ENCODE measurements at regions not wholly inside any gene's neighbourhood (a gene's known extent, or its start where the extent isn't known, plus 50 kb on each side); places are given as distances from the start of the nearest gene placed in this dataset.

- Histone ChIP-seq H3K4me3 (ENCODE audit: low read length) (no peak overlapping the region), H3K36me3 (ENCODE audit: control insufficient read depth, insufficient read depth, low read length) (no peaks in the 10 kb centered on the region), H3K4me1 (ENCODE audit: control insufficient read depth, insufficient read depth, low read length) (no peaks in the 10 kb centered on the region), H3K27ac (ENCODE audit: low read length) (no peak overlapping the region), H3K9me3 (ENCODE audit: control insufficient read depth, insufficient read depth, low read length) (peaks cover 6% of the 10 kb centered on the region), H3K27me3 (ENCODE audit: control insufficient read depth, insufficient read depth, low read length) (no peaks in the 10 kb centered on the region)
- DNase-seq (ENCODE audit: low read depth, low spot score) = no peak
- WGBS (ENCODE audit: insufficient coverage, insufficient read length) = no CpG with 5 or more reads among the region's 2 CpGs
These were observed 1159.0 kb downstream of the TYW1 start for GRCh38 chr7:68155676-68156075.

DNA sequence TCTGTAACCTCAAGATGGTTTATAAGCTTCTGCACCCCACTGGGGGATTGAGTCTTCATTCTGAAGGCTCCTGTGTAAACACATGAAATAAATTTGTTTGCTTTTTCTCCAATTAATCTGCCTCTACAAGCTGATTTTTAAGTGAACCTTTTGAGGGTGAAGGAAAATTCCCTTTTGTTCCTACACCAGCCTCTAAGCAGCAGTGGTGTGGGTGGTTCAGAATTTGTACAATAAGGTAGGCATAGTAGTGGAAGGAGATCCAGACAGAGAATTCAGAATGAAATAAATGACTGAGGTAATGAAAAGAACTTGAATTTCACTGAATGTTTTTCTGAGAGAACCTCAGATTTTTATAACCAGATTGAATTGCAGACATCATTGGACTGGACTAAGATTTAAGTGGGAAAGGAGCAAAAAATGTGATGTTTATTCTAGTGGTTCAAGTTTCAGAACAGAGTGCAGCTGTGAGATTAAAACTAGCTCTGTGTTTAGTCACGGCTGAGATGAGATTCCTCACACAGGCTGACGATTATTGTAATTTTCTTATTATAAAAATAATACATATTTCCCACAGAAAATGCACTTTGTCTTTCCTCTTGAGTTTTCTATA, 1162.2 kb downstream of the TYW1 start:
- Histone ChIP-seq H3K27ac (ENCODE audit: low read length) (no peak overlapping the region), H3K27me3 (ENCODE audit: control insufficient read depth, insufficient read depth, low read length) (no peaks in the 10 kb centered on the region), H3K4me3 (ENCODE audit: low read length) (no peak overlapping the region), H3K9me3 (ENCODE audit: control insufficient read depth, insufficient read depth, low read length) (peaks cover 5% of the 10 kb centered on the region), H3K36me3 (ENCODE audit: control insufficient read depth, insufficient read depth, low read length) (no peaks in the 10 kb centered on the region), H3K4me1 (ENCODE audit: control insufficient read depth, insufficient read depth, low read length) (no peaks in the 10 kb centered on the region)
- no peak for DNase-seq (ENCODE audit: low read depth, low spot score)
- no CpG with 5 or more reads among the region's 2 CpGs for WGBS (ENCODE audit: insufficient coverage, insufficient read length)

DNA sequence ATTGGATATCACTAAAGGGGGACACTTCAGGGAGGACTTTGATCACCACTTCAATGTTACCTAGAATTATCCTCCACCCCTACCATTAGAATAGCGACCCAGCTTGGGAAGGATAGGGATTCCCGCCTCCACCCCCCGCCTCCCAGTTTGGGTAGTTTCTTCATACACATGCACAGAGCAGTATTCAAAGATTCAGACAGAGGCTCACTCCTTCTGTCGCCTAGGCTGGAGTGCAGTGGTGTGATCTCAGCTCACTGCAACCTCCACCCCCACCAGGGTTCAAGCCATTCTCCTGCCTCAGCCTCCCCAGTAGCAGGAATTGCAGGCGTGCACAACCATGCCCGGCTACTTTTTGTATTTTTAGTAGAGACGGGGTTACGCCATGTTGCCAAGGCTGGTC, 1166.1 kb downstream of the TYW1 start:
- Histone ChIP-seq H3K4me3 (ENCODE audit: low read length) (no peak overlapping the region), H3K9me3 (ENCODE audit: control insufficient read depth, insufficient read depth, low read length) (peaks cover 3% of the 10 kb centered on the region), H3K36me3 (ENCODE audit: control insufficient read depth, insufficient read depth, low read length) (no peaks in the 10 kb centered on the region), H3K27me3 (ENCODE audit: control insufficient read depth, insufficient read depth, low read length) (no peaks in the 10 kb centered on the region), H3K27ac (ENCODE audit: low read length) (no peak overlapping the region), H3K4me1 (ENCODE audit: control insufficient read depth, insufficient read depth, low read length) (no peaks in the 10 kb centered on the region)
- no CpG with 5 or more reads among the region's 8 CpGs for WGBS (ENCODE audit: insufficient coverage, insufficient read length)
- DNase-seq (ENCODE audit: low read depth, low spot score) = no peak

DNA sequence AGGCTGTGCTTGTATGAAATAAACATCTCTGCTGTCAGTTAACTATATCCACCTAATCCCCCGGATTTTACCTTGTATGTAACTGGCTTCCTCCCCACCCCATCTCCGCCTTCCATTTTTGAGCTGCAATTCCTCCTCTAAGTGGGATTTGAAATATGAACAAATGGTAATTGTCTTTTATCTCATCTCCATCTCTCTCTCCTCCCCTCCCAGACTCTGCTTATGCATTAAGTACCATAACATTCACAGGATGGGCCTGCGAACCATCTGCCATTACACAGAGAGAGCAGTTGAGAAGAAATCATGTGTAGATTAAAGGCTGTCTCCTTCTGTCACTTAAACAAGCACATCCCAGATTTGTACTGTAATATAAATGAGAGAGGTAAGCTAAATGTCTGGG, 1169.9 kb downstream of the TYW1 start:
- Histone ChIP-seq H3K4me3 (ENCODE audit: low read length) (no peak overlapping the region), H3K36me3 (ENCODE audit: control insufficient read depth, insufficient read depth, low read length) (no peaks in the 10 kb centered on the region), H3K4me1 (ENCODE audit: control insufficient read depth, insufficient read depth, low read length) (no peaks in the 10 kb centered on the region), H3K9me3 (ENCODE audit: control insufficient read depth, insufficient read depth, low read length) (peaks cover 7% of the 10 kb centered on the region), H3K27me3 (ENCODE audit: control insufficient read depth, insufficient read depth, low read length) (no peaks in the 10 kb centered on the region), H3K27ac (ENCODE audit: low read length) (no peak overlapping the region)
- no CpG with 5 or more reads among the region's 3 CpGs for WGBS (ENCODE audit: insufficient coverage, insufficient read length)
- DNase-seq (ENCODE audit: low read depth, low spot score) = no peak

GRCh38 chr7:68173513-68173912, 1176.9 kb downstream of the TYW1 start:
- DNase-seq (ENCODE audit: low read depth, low spot score) = no peak
- H3K27me3 ChIP-seq (ENCODE audit: control insufficient read depth, insufficient read depth, low read length) = no peaks in the 10 kb centered on the region

GRCh38 chr7:68176974-68177373, 1180.3 kb downstream of the TYW1 start:
- no peaks in the 10 kb centered on the region for H3K36me3 ChIP-seq (ENCODE audit: control insufficient read depth, insufficient read depth, low read length)
- no CpG with 5 or more reads among the region's 9 CpGs for WGBS (ENCODE audit: insufficient coverage, insufficient read length)
- no peaks in the 10 kb centered on the region for H3K27me3 ChIP-seq (ENCODE audit: control insufficient read depth, insufficient read depth, low read length)
- H3K4me3 ChIP-seq (ENCODE audit: low read length) = no peak overlapping the region
- H3K4me1 ChIP-seq (ENCODE audit: control insufficient read depth, insufficient read depth, low read length) = no peaks in the 10 kb centered on the region
- peak; percentile 0 for DNase-seq (ENCODE audit: low read depth, low spot score)
- H3K27ac ChIP-seq (ENCODE audit: low read length) = no peak overlapping the region
- peaks cover 7% of the 10 kb centered on the region for H3K9me3 ChIP-seq (ENCODE audit: control insufficient read depth, insufficient read depth, low read length)

More at GRCh38 chr7:68173513-68173912, 1176.9 kb downstream of the TYW1 start:
- H3K4me1 ChIP-seq (ENCODE audit: control insufficient read depth, insufficient read depth, low read length) = no peaks in the 10 kb centered on the region
- no peak overlapping the region for H3K4me3 ChIP-seq (ENCODE audit: low read length)
- WGBS (ENCODE audit: insufficient coverage, insufficient read length) = no CpG with 5 or more reads among the region's 7 CpGs
- H3K36me3 ChIP-seq (ENCODE audit: control insufficient read depth, insufficient read depth, low read length) = no peaks in the 10 kb centered on the region
- H3K9me3 ChIP-seq (ENCODE audit: control insufficient read depth, insufficient read depth, low read length) = peaks cover 12% of the 10 kb centered on the region
- H3K27ac ChIP-seq (ENCODE audit: low read length) = no peak overlapping the region

GRCh38 chr7:68180761-68181160, 1184.1 kb downstream of the TYW1 start:
- peaks cover 7% of the 10 kb centered on the region for H3K9me3 ChIP-seq (ENCODE audit: control insufficient read depth, insufficient read depth, low read length)
- DNase-seq (ENCODE audit: low read depth, low spot score) = no peak
- H3K27me3 ChIP-seq (ENCODE audit: control insufficient read depth, insufficient read depth, low read length) = no peaks in the 10 kb centered on the region
- no peak overlapping the region for H3K4me3 ChIP-seq (ENCODE audit: low read length)
- H3K27ac ChIP-seq (ENCODE audit: low read length) = no peak overlapping the region
- no peaks in the 10 kb centered on the region for H3K36me3 ChIP-seq (ENCODE audit: control insufficient read depth, insufficient read depth, low read length)
- no CpG with 5 or more reads among the region's 5 CpGs for WGBS (ENCODE audit: insufficient coverage, insufficient read length)
- H3K4me1 ChIP-seq (ENCODE audit: control insufficient read depth, insufficient read depth, low read length) = no peaks in the 10 kb centered on the region

GRCh38 chr7:68183176-68183575, 1186.5 kb downstream of the TYW1 start:
- Histone ChIP-seq H3K9me3 (ENCODE audit: control insufficient read depth, insufficient read depth, low read length) (peaks cover 9% of the 10 kb centered on the region), H3K4me3 (ENCODE audit: low read length) (no peak overlapping the region), H3K36me3 (ENCODE audit: control insufficient read depth, insufficient read depth, low read length) (no peaks in the 10 kb centered on the region), H3K27me3 (ENCODE audit: control insufficient read depth, insufficient read depth, low read length) (no peaks in the 10 kb centered on the region), H3K4me1 (ENCODE audit: control insufficient read depth, insufficient read depth, low read length) (no peaks in the 10 kb centered on the region), H3K27ac (ENCODE audit: low read length) (no peak overlapping the region)
- WGBS (ENCODE audit: insufficient coverage, insufficient read length) = no CpG with 5 or more reads among the region's 6 CpGs
- no peak for DNase-seq (ENCODE audit: low read depth, low spot score)

GRCh38 chr7:68185631-68186456, 1189.2 kb downstream of the TYW1 start:
- Histone ChIP-seq H3K4me3 (ENCODE audit: low read length) (no peak overlapping the region), H3K36me3 (ENCODE audit: control insufficient read depth, insufficient read depth, low read length) (no peaks in the 10 kb centered on the region), H3K27me3 (ENCODE audit: control insufficient read depth, insufficient read depth, low read length) (no peaks in the 10 kb centered on the region), H3K27ac (ENCODE audit: low read length) (no peak overlapping the region), H3K9me3 (ENCODE audit: control insufficient read depth, insufficient read depth, low read length) (peaks cover 8% of the 10 kb centered on the region), H3K4me1 (ENCODE audit: control insufficient read depth, insufficient read depth, low read length) (no peaks in the 10 kb centered on the region)
- DNase-seq (ENCODE audit: low read depth, low spot score) = no peak
- WGBS (ENCODE audit: insufficient coverage, insufficient read length) = no CpG with 5 or more reads among the region's 16 CpGs

DNA sequence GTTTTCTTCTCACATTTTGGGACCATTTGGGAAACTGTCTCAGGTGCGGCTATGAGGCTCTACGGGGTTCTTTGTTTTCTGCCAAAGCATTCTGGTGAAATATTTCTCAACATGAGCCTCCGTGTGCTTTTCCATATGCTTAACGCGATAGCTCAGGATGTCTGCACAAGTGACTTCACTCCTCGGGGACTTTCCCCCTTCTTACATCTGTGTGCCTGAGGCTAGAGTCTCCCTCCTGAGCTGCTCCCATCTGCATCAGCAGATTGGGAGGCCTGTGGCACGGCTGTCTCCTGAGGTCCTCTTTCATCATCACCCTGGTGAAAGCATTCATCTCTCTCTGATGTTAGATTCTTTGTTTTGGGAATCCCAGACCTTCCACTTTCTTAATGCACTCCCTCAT, 1190.9 kb downstream of the TYW1 start:
- Histone ChIP-seq H3K4me1 (ENCODE audit: control insufficient read depth, insufficient read depth, low read length) (no peaks in the 10 kb centered on the region), H3K4me3 (ENCODE audit: low read length) (no peak overlapping the region), H3K36me3 (ENCODE audit: control insufficient read depth, insufficient read depth, low read length) (no peaks in the 10 kb centered on the region), H3K27me3 (ENCODE audit: control insufficient read depth, insufficient read depth, low read length) (no peaks in the 10 kb centered on the region), H3K9me3 (ENCODE audit: control insufficient read depth, insufficient read depth, low read length) (peaks cover 11% of the 10 kb centered on the region), H3K27ac (ENCODE audit: low read length) (no peak overlapping the region)
- WGBS (ENCODE audit: insufficient coverage, insufficient read length) = no CpG with 5 or more reads among the region's 7 CpGs
- DNase-seq (ENCODE audit: low read depth, low spot score) = no peak

GRCh38 chr7:68192941-68193340, 1196.3 kb downstream of the TYW1 start:
- Histone ChIP-seq H3K9me3 (ENCODE audit: control insufficient read depth, insufficient read depth, low read length) (peaks cover 9% of the 10 kb centered on the region), H3K27ac (ENCODE audit: low read length) (no peak overlapping the region), H3K4me1 (ENCODE audit: control insufficient read depth, insufficient read depth, low read length) (no peaks in the 10 kb centered on the region), H3K4me3 (ENCODE audit: low read length) (no peak overlapping the region), H3K27me3 (ENCODE audit: control insufficient read depth, insufficient read depth, low read length) (no peaks in the 10 kb centered on the region), H3K36me3 (ENCODE audit: control insufficient read depth, insufficient read depth, low read length) (no peaks in the 10 kb centered on the region)
- no peak for DNase-seq (ENCODE audit: low read depth, low spot score)
- WGBS (ENCODE audit: insufficient coverage, insufficient read length) = 100% methylated on average over 1 of the region's 5 CpGs

Data from iPS DF 6.9 (cell line).